Activated naive CD4-positive, alpha-beta T cell treated with anti-CD3 and anti-CD28 coated beads for 36 hours (primary cell): ENCODE measurements at regions not wholly inside any gene's neighbourhood (a gene's known extent, or its start where the extent isn't known, plus 50 kb on each side); places are given as distances from the start of the nearest gene placed in this dataset.
"Not testable (repeated sequence)": the region's sequence is repeated elsewhere in the genome, so short reads cannot be mapped to it uniquely, and the experiment has no call there.

Experiments used
- CTCF ChIA-PET: fragments of 350-600 bp; sonication (Branson Sonifier 250); formaldehyde crosslinking; loops from one replicate; lab custom pipeline; 2021; ENCODE audit warnings: antibody characterized with exemption; lab: Charles Lee
- DNase-seq: peaks from one replicate; pipeline ENCODE4 v3.0.0-alpha.2; 2020
- H3K27ac Mint-ChIP-seq: one replicate; pipeline ENCODE4 v1.8.0; 2021; ENCODE audit warnings: mild to moderate bottlenecking, mixed read lengths
- H3K27me3 Mint-ChIP-seq: one replicate; pipeline ENCODE4 v1.8.0; 2021; ENCODE audit warnings: low read depth, mixed read lengths
- H3K36me3 Mint-ChIP-seq: one replicate; pipeline ENCODE4 v1.8.0; 2021; ENCODE audit warnings: low read depth, mixed read lengths
- H3K4me1 Mint-ChIP-seq: one replicate; pipeline ENCODE4 v1.8.0; 2021; ENCODE audit warnings: low read depth, mixed read lengths
- H3K4me3 Mint-ChIP-seq: one replicate; pipeline ENCODE4 v1.8.0; 2021; ENCODE audit warnings: mild to moderate bottlenecking, moderate library complexity, mixed read lengths
- H3K9me3 Mint-ChIP-seq: one replicate; pipeline ENCODE4 v1.8.0; 2021; ENCODE audit warnings: mixed read lengths
- intact Hi-C: fragments of 100-400 bp; cut with micrococcal nuclease; formaldehyde crosslinking; loops from one replicate; pipeline ENCODE4 v1.15.1; 2023

GRCh38 chr4:83194588-83194987 is 80.1 kb upstream of the PLAC8 start:
- H3K27ac Mint-ChIP-seq, DNase-seq, H3K4me3 Mint-ChIP-seq, intact Hi-C loops, H3K4me1 Mint-ChIP-seq, H3K27me3 Mint-ChIP-seq, CTCF ChIA-PET, H3K36me3 Mint-ChIP-seq, H3K9me3 Mint-ChIP-seq: not testable (repeated sequence)

- no peak overlapping the region for H3K27ac Mint-ChIP-seq
- H3K36me3 Mint-ChIP-seq: no peaks in the 10 kb centered on the region
- H3K27me3 Mint-ChIP-seq: no peaks in the 10 kb centered on the region
- intact Hi-C loops: no loop called here
- CTCF ChIA-PET: interaction anchor here (0.5 to 0.6 kb wide), 2 partner anchors 39 to 68 kb away, joined by 3 to 5 read pairs; no protein-coding TSS in a partner anchor
- no peaks in the 10 kb centered on the region for H3K9me3 Mint-ChIP-seq
- peaks cover 4% of the 10 kb centered on the region for H3K4me1 Mint-ChIP-seq
- H3K4me3 Mint-ChIP-seq: no peak overlapping the region
- no peak for DNase-seq
Measured at GRCh38 chr4:83192634-83193033, 78.1 kb upstream of the PLAC8 start.

GRCh38 chr4:83191026-83191425 is 76.5 kb upstream of the PLAC8 start:
- no peak overlapping the region for H3K27ac Mint-ChIP-seq
- intact Hi-C loops: no loop called here
- H3K4me3 Mint-ChIP-seq: no peak overlapping the region
- no peak for DNase-seq
- no peaks in the 10 kb centered on the region for H3K4me1 Mint-ChIP-seq
- H3K9me3 Mint-ChIP-seq: no peaks in the 10 kb centered on the region
- no peaks in the 10 kb centered on the region for H3K27me3 Mint-ChIP-seq
- CTCF ChIA-PET: no interaction called here
- H3K36me3 Mint-ChIP-seq: no peaks in the 10 kb centered on the region

- H3K4me1 Mint-ChIP-seq: no peaks in the 10 kb centered on the region
- no peak for DNase-seq
- CTCF ChIA-PET: no interaction called here
- H3K27ac Mint-ChIP-seq: no peak overlapping the region
- intact Hi-C loops: no loop called here
- no peaks in the 10 kb centered on the region for H3K9me3 Mint-ChIP-seq
- no peak overlapping the region for H3K4me3 Mint-ChIP-seq
- H3K27me3 Mint-ChIP-seq: no peaks in the 10 kb centered on the region
- H3K36me3 Mint-ChIP-seq: no peaks in the 10 kb centered on the region
Measured at GRCh38 chr4:83189631-83190136, 75.2 kb upstream of the PLAC8 start.

- Mint-ChIP-seq H3K4me1 (peaks cover 2% of the 10 kb centered on the region), H3K27me3 (no peaks in the 10 kb centered on the region), H3K4me3 (no peak overlapping the region), H3K36me3 (no peaks in the 10 kb centered on the region), H3K27ac (no peak overlapping the region), H3K9me3 (no peaks in the 10 kb centered on the region)
- intact Hi-C loops: no loop called here
- DNase-seq: no peak
- CTCF ChIA-PET: interaction anchor here (0.7 kb wide), 1 partner anchor 73 kb away, joined by 3 read pairs; no protein-coding TSS in a partner anchor
Measured at GRCh38 chr4:83180431-83180968, 66.0 kb upstream of the PLAC8 start.

- no peak overlapping the region for H3K27ac Mint-ChIP-seq
- CTCF ChIA-PET: no interaction called here
- H3K9me3 Mint-ChIP-seq: no peaks in the 10 kb centered on the region
- intact Hi-C loops: no loop called here
- H3K4me1 Mint-ChIP-seq: peaks cover 2% of the 10 kb centered on the region
- no peaks in the 10 kb centered on the region for H3K27me3 Mint-ChIP-seq
- H3K4me3 Mint-ChIP-seq: no peak overlapping the region
- DNase-seq: no peak
- H3K36me3 Mint-ChIP-seq: no peaks in the 10 kb centered on the region
Measured at GRCh38 chr4:83179205-83179604, 64.7 kb upstream of the PLAC8 start.

GRCh38 chr4:83178029-83178428 is 63.5 kb upstream of the PLAC8 start:
- no peak overlapping the region for H3K27ac Mint-ChIP-seq
- intact Hi-C loops: no loop called here
- H3K4me3 Mint-ChIP-seq: no peak overlapping the region
- peak; percentile 22 for DNase-seq
- H3K4me1 Mint-ChIP-seq: peaks cover 2% of the 10 kb centered on the region
- H3K36me3 Mint-ChIP-seq: no peaks in the 10 kb centered on the region
- no peaks in the 10 kb centered on the region for H3K9me3 Mint-ChIP-seq
- H3K27me3 Mint-ChIP-seq: no peaks in the 10 kb centered on the region
- CTCF ChIA-PET: no interaction called here

GRCh38 chr4:83177182-83177581 is 62.7 kb upstream of the PLAC8 start:
- H3K27ac Mint-ChIP-seq: no peak overlapping the region
- H3K36me3 Mint-ChIP-seq: no peaks in the 10 kb centered on the region
- no peak for DNase-seq
- no peak overlapping the region for H3K4me3 Mint-ChIP-seq
- peaks cover 2% of the 10 kb centered on the region for H3K4me1 Mint-ChIP-seq
- CTCF ChIA-PET: no interaction called here
- no peaks in the 10 kb centered on the region for H3K9me3 Mint-ChIP-seq
- intact Hi-C loops: no loop called here
- H3K27me3 Mint-ChIP-seq: no peaks in the 10 kb centered on the region

GRCh38 chr4:83174844-83175414 is 60.4 kb upstream of the PLAC8 start:
- Mint-ChIP-seq H3K4me1 (peaks cover 6% of the 10 kb centered on the region), H3K27me3 (no peaks in the 10 kb centered on the region), H3K36me3 (no peaks in the 10 kb centered on the region), H3K9me3 (no peaks in the 10 kb centered on the region), H3K27ac (no peak overlapping the region), H3K4me3 (no peak overlapping the region)
- intact Hi-C loops: no loop called here
- CTCF ChIA-PET: no interaction called here
- no peak for DNase-seq

GRCh38 chr4:83172371-83172770 is 57.8 kb upstream of the PLAC8 start:
- H3K9me3 Mint-ChIP-seq: no peaks in the 10 kb centered on the region
- H3K27me3 Mint-ChIP-seq: no peaks in the 10 kb centered on the region
- peaks cover 3% of the 10 kb centered on the region for H3K4me1 Mint-ChIP-seq
- no peak overlapping the region for H3K27ac Mint-ChIP-seq
- no peaks in the 10 kb centered on the region for H3K36me3 Mint-ChIP-seq
- H3K4me3 Mint-ChIP-seq: no peak overlapping the region
- DNase-seq: no peak
- intact Hi-C loops: no loop called here
- CTCF ChIA-PET: interaction anchor here (1.6 kb wide), 1 partner anchor 109 kb away, joined by 4 read pairs; no protein-coding TSS in a partner anchor

GRCh38 chr4:83171436-83172039 is 57.0 kb upstream of the PLAC8 start:
- H3K4me3 Mint-ChIP-seq: no peak overlapping the region
- CTCF ChIA-PET: no interaction called here
- peaks cover 11% of the 10 kb centered on the region for H3K4me1 Mint-ChIP-seq
- no peaks in the 10 kb centered on the region for H3K27me3 Mint-ChIP-seq
- intact Hi-C loops: no loop called here
- H3K36me3 Mint-ChIP-seq: no peaks in the 10 kb centered on the region
- no peaks in the 10 kb centered on the region for H3K9me3 Mint-ChIP-seq
- DNase-seq: no peak
- H3K27ac Mint-ChIP-seq: peak overlapping the region; percentile 67

- peak overlapping the region; percentile 67 for H3K27ac Mint-ChIP-seq
- no peaks in the 10 kb centered on the region for H3K27me3 Mint-ChIP-seq
- H3K4me1 Mint-ChIP-seq: peaks cover 17% of the 10 kb centered on the region
- no peaks in the 10 kb centered on the region for H3K36me3 Mint-ChIP-seq
- H3K4me3 Mint-ChIP-seq: no peak overlapping the region
- H3K9me3 Mint-ChIP-seq: no peaks in the 10 kb centered on the region
- intact Hi-C loops: no loop called here
- CTCF ChIA-PET: no interaction called here
- DNase-seq: peak; percentile 18
Measured at GRCh38 chr4:83170952-83171399, 56.4 kb upstream of the PLAC8 start.
